ENCODE measurements at regions not wholly inside any gene's neighbourhood (a gene's known extent, or its start where the extent isn't known, plus 50 kb on each side); places are given as distances from the start of the nearest gene placed in this dataset.

- TF ChIP-seq REST (IDR thresholded peaks at IDR 0.05; ENCODE audit: insufficient read depth in 1 of 2, low read depth in 2 of 2, low read length in 1 of 2), result no peak
- TF ChIP-seq TCF7L2 (IDR thresholded peaks at IDR 0.05; ENCODE audit: low read depth, low read length), result no peak
- no peak for TF ChIP-seq POLR2AphosphoS5 (IDR thresholded peaks at IDR 0.05; ENCODE audit: low read depth, low read length)
- no peak for TF ChIP-seq CTCF (IDR thresholded peaks at IDR 0.05)
- no peak for TF ChIP-seq SIN3A (IDR thresholded peaks at IDR 0.05; ENCODE audit: borderline replicate concordance, insufficient read depth, low read depth, low read length)
- no peaks in the 10 kb centered on the region for H3K36me3 ChIP-seq (ENCODE audit: control insufficient read depth, insufficient read depth, low read length)
- no peaks in the 10 kb centered on the region for H3K4me1 ChIP-seq (ENCODE audit: control insufficient read depth, insufficient read depth, low read length)
- intact Hi-C loops (cut with micrococcal nuclease; ENCODE audit: unreplicated experiment), result no loop called here
- ATAC-seq (no peak), DNase-seq (ENCODE audit: low read depth, low spot score) (no peak)
- no peak overlapping the region for H3K27ac ChIP-seq (ENCODE audit: low read length)
- BruUV-seq (replicated peaks), result no TSS peak
- no peak overlapping the region for H3K4me3 ChIP-seq (ENCODE audit: low read depth in 2 of 2, low read length in 2 of 2)
- ChIA-PET CTCF (no interaction called here), POLR2A (no interaction called here)
- H3K9me3 ChIP-seq (ENCODE audit: control insufficient read depth, insufficient read depth, low read depth, low read length), result peaks cover 3% of the 10 kb centered on the region; the same call in 1 of the 2 replicates
- in situ Hi-C loops (cut with HindIII; ENCODE audit: low pct_unique_long_range_greater_than_20kb, low sequenced_read_pairs), result no loop called here
- H3K27me3 ChIP-seq (ENCODE audit: control insufficient read depth, insufficient read depth, low read length), result no peaks in the 10 kb centered on the region
These were observed 142.2 kb upstream of the HMGA2 start for GRCh38 chr12:65682112-65682511.

- TF ChIP-seq POLR2AphosphoS5 (IDR thresholded peaks at IDR 0.05; ENCODE audit: low read depth, low read length), result no peak
- TF ChIP-seq TCF7L2 (IDR thresholded peaks at IDR 0.05; ENCODE audit: low read depth, low read length), result no peak
- TF ChIP-seq SIN3A (IDR thresholded peaks at IDR 0.05; ENCODE audit: borderline replicate concordance, insufficient read depth, low read depth, low read length), result no peak
- TF ChIP-seq CTCF (IDR thresholded peaks at IDR 0.05), result no peak
- ChIA-PET CTCF (no interaction called here), POLR2A (no interaction called here)
- Histone ChIP-seq H3K4me1 (ENCODE audit: control insufficient read depth, insufficient read depth, low read length) (no peaks in the 10 kb centered on the region), H3K4me3 (ENCODE audit: low read depth in 2 of 2, low read length in 2 of 2) (no peak overlapping the region), H3K9me3 (ENCODE audit: control insufficient read depth, insufficient read depth, low read depth, low read length) (no peaks in the 10 kb centered on the region; the same call in 1 of the 2 replicates), H3K36me3 (ENCODE audit: control insufficient read depth, insufficient read depth, low read length) (no peaks in the 10 kb centered on the region), H3K27ac (ENCODE audit: low read length) (no peak overlapping the region), H3K27me3 (ENCODE audit: control insufficient read depth, insufficient read depth, low read length) (no peaks in the 10 kb centered on the region)
- no peak for DNase-seq (ENCODE audit: low read depth, low spot score)
- no TSS peak for BruUV-seq (replicated peaks)
- no peak for ATAC-seq
- intact Hi-C loops (cut with micrococcal nuclease; ENCODE audit: unreplicated experiment), result no loop called here
- in situ Hi-C loops (cut with HindIII; ENCODE audit: low pct_unique_long_range_greater_than_20kb, low sequenced_read_pairs), result no loop called here
These were observed 139.4 kb upstream of the HMGA2 start for GRCh38 chr12:65684906-65685305.

Data from Panc1 (cell line).